ENCODE measurements at regions not wholly inside any gene's neighbourhood (a gene's known extent, or its start where the extent isn't known, plus 50 kb on each side); places are given as distances from the start of the nearest gene placed in this dataset.

DNA sequence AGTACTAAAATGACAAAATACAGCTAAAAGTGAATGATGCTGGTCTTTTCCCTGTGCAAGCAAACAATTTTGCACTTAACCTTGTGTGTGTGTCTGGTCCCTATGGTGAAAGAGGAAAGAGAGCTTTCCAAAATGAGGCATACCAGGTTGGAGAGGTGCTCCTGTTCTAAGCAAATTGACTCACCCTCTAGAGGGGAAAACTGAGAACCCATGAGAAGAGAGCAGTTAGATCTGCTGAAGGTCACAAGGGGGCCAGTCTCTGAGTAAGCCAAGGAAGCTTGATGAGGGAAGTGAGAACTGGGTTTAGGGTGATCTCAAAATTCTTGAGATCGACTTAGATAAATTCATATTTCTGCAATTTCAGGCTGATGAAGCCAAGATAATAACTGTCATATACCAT, 157.5 kb upstream of the TBX18 start:
- no peak for DNase-seq
- H3K4me1 Mint-ChIP-seq (ENCODE audit: low read depth) = no peaks in the 10 kb centered on the region
- no peak for TF ChIP-seq CTCF (IDR thresholded peaks at IDR 0.05)
- peaks cover 0 to 3% of the 10 kb centered on the region in 2 experiments for H3K9me3 ChIP-seq (ENCODE audit: control insufficient read depth in 1 of 2, insufficient read depth in 1 of 2, low read length in 2 of 2)
- no peak overlapping the region for H3K27ac Mint-ChIP-seq
- ChIA-PET POLR2A (no interaction called here), CTCF (no interaction called here)
- no peak overlapping the region for H3K4me3 Mint-ChIP-seq
- H3K27me3 Mint-ChIP-seq = no peaks in the 10 kb centered on the region
- no peak overlapping the region for H3K27ac ChIP-seq (ENCODE audit: low read depth in 1 of 2, low read length in 2 of 2)
- intact Hi-C loops (cut with DNase I, micrococcal nuclease) = no loop called here
- no peaks in the 10 kb centered on the region for H3K27me3 ChIP-seq (ENCODE audit: control insufficient read depth in 1 of 2, insufficient read depth in 2 of 2, low read length in 2 of 2)
- H3K4me3 ChIP-seq (ENCODE audit: low read length) = no peak overlapping the region
- H3K36me3 ChIP-seq (ENCODE audit: insufficient read depth, low read length) = no peaks in the 10 kb centered on the region
- ATAC-seq (ENCODE audit: poor library complexity) = no peak
- no peaks in the 10 kb centered on the region for H3K9me3 Mint-ChIP-seq
- no peaks in the 10 kb centered on the region for H3K36me3 Mint-ChIP-seq (ENCODE audit: low read depth)
- no peaks in the 10 kb centered on the region for H3K4me1 ChIP-seq (ENCODE audit: insufficient read depth, low read length)

- H3K27ac Mint-ChIP-seq = no peak overlapping the region
- ChIA-PET POLR2A (no interaction called here), CTCF (no interaction called here)
- H3K4me1 ChIP-seq (ENCODE audit: insufficient read depth, low read length) = no peaks in the 10 kb centered on the region
- intact Hi-C loops (cut with DNase I, micrococcal nuclease) = no loop called here
- DNase-seq (no peak), ATAC-seq (ENCODE audit: poor library complexity) (no peak)
- H3K4me1 Mint-ChIP-seq (ENCODE audit: low read depth) = no peaks in the 10 kb centered on the region
- no peaks in the 10 kb centered on the region for H3K27me3 Mint-ChIP-seq
- no peak overlapping the region for H3K4me3 Mint-ChIP-seq
- no peaks in the 10 kb centered on the region for H3K36me3 ChIP-seq (ENCODE audit: insufficient read depth, low read length)
- H3K9me3 ChIP-seq (ENCODE audit: control insufficient read depth in 1 of 2, insufficient read depth in 1 of 2, low read length in 2 of 2) = peaks cover 0 to 3% of the 10 kb centered on the region in 2 experiments
- H3K9me3 Mint-ChIP-seq = no peaks in the 10 kb centered on the region
- H3K4me3 ChIP-seq (ENCODE audit: low read length) = no peak overlapping the region
- no peak overlapping the region for H3K27ac ChIP-seq (ENCODE audit: low read depth in 1 of 2, low read length in 2 of 2)
- no peaks in the 10 kb centered on the region for H3K36me3 Mint-ChIP-seq (ENCODE audit: low read depth)
- TF ChIP-seq CTCF (IDR thresholded peaks at IDR 0.05) = no peak
- no peaks in the 10 kb centered on the region for H3K27me3 ChIP-seq (ENCODE audit: control insufficient read depth in 1 of 2, insufficient read depth in 2 of 2, low read length in 2 of 2)
These were observed 155.6 kb upstream of the TBX18 start for GRCh38 chr6:84920021-84920420.

DNA sequence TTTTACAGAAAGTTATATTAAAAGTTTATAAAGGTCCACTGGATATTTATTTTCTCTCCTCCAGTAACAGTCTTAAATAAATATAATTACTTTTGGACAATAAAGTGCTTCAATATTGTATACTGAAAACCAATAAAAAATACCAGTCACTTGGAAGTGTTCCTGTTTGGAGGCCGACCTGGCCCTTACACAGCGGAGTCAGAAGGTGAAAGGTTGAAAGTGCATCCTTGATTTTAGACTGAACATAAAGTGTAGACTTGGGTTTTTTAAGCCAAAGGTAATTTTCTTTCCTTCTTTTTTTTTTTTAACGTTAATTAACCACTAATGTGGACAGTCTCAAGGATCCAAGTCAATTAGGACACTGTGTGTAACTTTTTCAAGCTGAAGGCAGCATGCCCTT, 152.3 kb upstream of the TBX18 start:
- CTCF ChIA-PET = no interaction called here
- ATAC-seq (ENCODE audit: poor library complexity) = no peak
- POLR2A ChIA-PET = no interaction called here
- intact Hi-C loops (cut with DNase I, micrococcal nuclease) = no loop called here
- H3K9me3 ChIP-seq (ENCODE audit: control insufficient read depth in 1 of 2, insufficient read depth in 1 of 2, low read length in 2 of 2) = peaks cover 0 to 4% of the 10 kb centered on the region in 2 experiments
- H3K27ac ChIP-seq (ENCODE audit: low read depth in 1 of 2, low read length in 2 of 2) = no peak overlapping the region
- H3K36me3 ChIP-seq (ENCODE audit: insufficient read depth, low read length) = no peaks in the 10 kb centered on the region
- no peak overlapping the region for H3K27ac Mint-ChIP-seq
- H3K9me3 Mint-ChIP-seq = peaks cover 5% of the 10 kb centered on the region
- no peak for TF ChIP-seq CTCF (IDR thresholded peaks at IDR 0.05)
- no peak overlapping the region for H3K4me3 Mint-ChIP-seq
- DNase-seq = no peak
- no peaks in the 10 kb centered on the region for H3K36me3 Mint-ChIP-seq (ENCODE audit: low read depth)
- H3K27me3 ChIP-seq (ENCODE audit: control insufficient read depth in 1 of 2, insufficient read depth in 2 of 2, low read length in 2 of 2) = no peaks in the 10 kb centered on the region
- H3K4me3 ChIP-seq (ENCODE audit: low read length) = no peak overlapping the region
- no peaks in the 10 kb centered on the region for H3K27me3 Mint-ChIP-seq
- no peaks in the 10 kb centered on the region for H3K4me1 ChIP-seq (ENCODE audit: insufficient read depth, low read length)
- H3K4me1 Mint-ChIP-seq (ENCODE audit: low read depth) = no peaks in the 10 kb centered on the region

Measured in CD4-positive, alpha-beta T cell (primary cell).